PFSK-1 (cell line): ENCODE measurements at regions not wholly inside any gene's neighbourhood (a gene's known extent, or its start where the extent isn't known, plus 50 kb on each side); places are given as distances from the start of the nearest gene placed in this dataset.

Experiments
- FOXP2 ChIP-seq: optimal IDR thresholded peaks from 2 replicates; pipeline ENCODE3; 2011; ENCODE audit warnings: borderline replicate concordance, control low read depth, inconsistent platforms; ENCODE audit not compliant: insufficient read depth; ENCODE audit errors: extremely low read length, extremely low read depth
- POLR2AphosphoS5 ChIP-seq: IDR thresholded peaks from 2 replicates; pipeline ENCODE4 v1.6.1; 2012; ENCODE audit warnings: low read depth, mild to moderate bottlenecking, control low read depth, low read length, moderate library complexity
- REST ChIP-seq, 2 experiments: IDR thresholded peaks; 2 replicates each; pipeline versions ENCODE4 v1.6.1 to v1.8.0; 2011 to 2012; ENCODE audit warnings: low read depth in 2 of 2, low read length in 2 of 2, control low read depth in 1 of 2, inconsistent platforms in 1 of 2, mild to moderate bottlenecking in 1 of 2, moderate library complexity in 1 of 2; ENCODE audit not compliant: insufficient read depth in 1 of 2
- SIN3A ChIP-seq: IDR thresholded peaks from 2 replicates; pipeline ENCODE4 v1.6.1; 2012; ENCODE audit warnings: mild to moderate bottlenecking, low read length, moderate library complexity, borderline replicate concordance; ENCODE audit not compliant: insufficient read depth
- TAF1 ChIP-seq: IDR thresholded peaks from 2 replicates; pipeline ENCODE4 v1.6.1; 2012; ENCODE audit warnings: low read length, control low read depth, borderline replicate concordance; ENCODE audit not compliant: insufficient read depth

- TF ChIP-seq POLR2AphosphoS5 (no peak), FOXP2 (no peak), TAF1 (no peak), REST (IDR thresholded peaks at IDR 0.05; ENCODE audit: insufficient read depth in 1 of 2, low read depth in 2 of 2, low read length in 2 of 2) (no peak), SIN3A (no peak)
These were observed 777.6 kb downstream of the PLOD2 start for GRCh38 chr3:145383416-145383815.

- TF ChIP-seq SIN3A (no peak), REST (IDR thresholded peaks at IDR 0.05; ENCODE audit: insufficient read depth in 1 of 2, low read depth in 2 of 2, low read length in 2 of 2) (no peak), FOXP2 (no peak), POLR2AphosphoS5 (no peak), TAF1 (no peak)
These were observed 776.7 kb downstream of the PLOD2 start for GRCh38 chr3:145384307-145384706.

GRCh38 chr3:145387211-145387610 lies 773.8 kb downstream of the PLOD2 start:
- TF ChIP-seq TAF1 (no peak), REST (IDR thresholded peaks at IDR 0.05; ENCODE audit: insufficient read depth in 1 of 2, low read depth in 2 of 2, low read length in 2 of 2) (no peak), SIN3A (no peak), FOXP2 (no peak), POLR2AphosphoS5 (no peak)

GRCh38 chr3:145395421-145395820 lies 765.6 kb downstream of the PLOD2 start:
- TF ChIP-seq TAF1 (no peak), POLR2AphosphoS5 (no peak), REST (IDR thresholded peaks at IDR 0.05; ENCODE audit: insufficient read depth in 1 of 2, low read depth in 2 of 2, low read length in 2 of 2) (no peak), SIN3A (no peak)

GRCh38 chr3:145411605-145412004 lies 749.4 kb downstream of the PLOD2 start:
- TF ChIP-seq SIN3A, result no peak
- TF ChIP-seq TAF1, result no peak
- no peak for TF ChIP-seq POLR2AphosphoS5
- TF ChIP-seq REST (IDR thresholded peaks at IDR 0.05; ENCODE audit: insufficient read depth in 1 of 2, low read depth in 2 of 2, low read length in 2 of 2), result no peak
